GM19240 (cell line): ENCODE measurements at regions not wholly inside any gene's neighbourhood (a gene's known extent, or its start where the extent isn't known, plus 50 kb on each side); places are given as distances from the start of the nearest gene placed in this dataset.
"Not testable (repeated sequence)": the region's sequence is repeated elsewhere in the genome, so short reads cannot be mapped to it uniquely, and the experiment has no call there.

ENCODE experiments used
- DNase-seq: peaks from one replicate; pipeline ENCODE4 v3.0.0; 2011; ENCODE audit warnings: low spot score; ENCODE audit not compliant: insufficient read length

DNA sequence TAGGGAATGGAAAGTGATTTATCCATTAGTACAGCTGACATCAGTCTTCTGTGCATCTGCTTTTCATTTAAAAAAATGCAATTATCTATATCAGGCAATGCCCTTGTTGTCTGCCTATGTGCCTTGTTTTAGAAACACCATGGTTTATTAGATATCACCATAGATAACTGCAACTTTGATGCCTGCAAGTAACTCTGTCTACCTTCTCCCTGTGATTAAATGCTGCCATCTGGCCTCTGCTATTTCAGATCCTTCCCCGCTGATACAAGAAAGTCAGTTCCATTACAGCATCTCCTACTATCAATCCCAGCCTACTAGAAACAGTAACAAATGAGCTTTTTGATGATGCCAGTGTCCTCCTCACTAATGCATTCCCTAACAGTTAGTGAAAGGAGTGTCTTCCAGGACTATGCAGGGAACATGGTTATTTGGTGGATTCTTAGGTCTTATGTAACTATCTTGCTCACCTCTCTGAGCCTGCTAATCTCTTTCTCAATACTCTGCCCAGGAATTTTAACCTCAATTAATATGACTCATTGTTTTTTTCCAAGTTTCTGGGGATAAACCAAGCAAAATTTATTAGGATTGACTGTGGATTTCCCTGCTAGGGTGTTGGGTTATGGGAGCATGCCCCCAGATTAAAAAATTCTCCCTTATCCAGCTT, 444.9 kb downstream of the RAPGEF2 start:
- no peak for DNase-seq

DNA sequence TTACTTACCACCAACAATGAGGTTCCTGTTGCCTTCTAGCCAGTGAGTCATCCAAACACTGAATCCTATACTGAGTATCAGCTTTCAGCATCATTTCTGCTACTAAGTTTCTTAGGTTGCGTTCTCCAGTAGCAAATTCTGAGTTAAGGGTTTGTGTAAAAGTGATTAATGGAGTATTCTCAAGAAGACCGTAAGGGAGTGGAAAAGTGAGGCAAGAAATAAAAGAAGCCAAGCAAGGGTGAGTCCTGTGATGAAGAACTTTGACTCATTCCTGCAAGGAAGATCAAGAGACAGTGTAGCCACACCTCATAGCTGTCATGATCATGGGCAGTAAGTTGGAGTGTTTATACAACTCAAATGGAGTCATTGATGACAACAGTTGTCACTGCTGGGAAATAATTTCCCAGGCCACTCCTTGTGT, 446.2 kb downstream of the RAPGEF2 start:
- no peak for DNase-seq

DNA sequence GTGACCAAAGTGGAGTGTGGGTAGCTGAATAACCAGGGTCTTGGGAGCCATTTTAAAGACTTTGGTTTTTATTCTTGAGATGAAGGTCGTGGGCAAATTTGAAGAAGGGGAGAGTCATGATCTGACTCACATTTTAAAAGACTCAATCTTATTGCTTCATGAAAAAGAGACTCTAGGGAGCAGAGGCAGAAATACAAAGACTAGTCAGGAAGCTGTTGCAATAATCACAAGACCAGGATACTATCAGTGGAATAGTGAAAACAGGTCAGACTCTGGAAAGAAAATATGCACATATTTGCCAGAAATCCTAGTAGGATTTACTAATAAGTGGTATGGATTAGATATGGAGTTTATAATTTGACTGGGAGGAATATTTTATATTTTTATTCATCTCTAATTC, 448.4 kb downstream of the RAPGEF2 start:
- no peak for DNase-seq

DNA sequence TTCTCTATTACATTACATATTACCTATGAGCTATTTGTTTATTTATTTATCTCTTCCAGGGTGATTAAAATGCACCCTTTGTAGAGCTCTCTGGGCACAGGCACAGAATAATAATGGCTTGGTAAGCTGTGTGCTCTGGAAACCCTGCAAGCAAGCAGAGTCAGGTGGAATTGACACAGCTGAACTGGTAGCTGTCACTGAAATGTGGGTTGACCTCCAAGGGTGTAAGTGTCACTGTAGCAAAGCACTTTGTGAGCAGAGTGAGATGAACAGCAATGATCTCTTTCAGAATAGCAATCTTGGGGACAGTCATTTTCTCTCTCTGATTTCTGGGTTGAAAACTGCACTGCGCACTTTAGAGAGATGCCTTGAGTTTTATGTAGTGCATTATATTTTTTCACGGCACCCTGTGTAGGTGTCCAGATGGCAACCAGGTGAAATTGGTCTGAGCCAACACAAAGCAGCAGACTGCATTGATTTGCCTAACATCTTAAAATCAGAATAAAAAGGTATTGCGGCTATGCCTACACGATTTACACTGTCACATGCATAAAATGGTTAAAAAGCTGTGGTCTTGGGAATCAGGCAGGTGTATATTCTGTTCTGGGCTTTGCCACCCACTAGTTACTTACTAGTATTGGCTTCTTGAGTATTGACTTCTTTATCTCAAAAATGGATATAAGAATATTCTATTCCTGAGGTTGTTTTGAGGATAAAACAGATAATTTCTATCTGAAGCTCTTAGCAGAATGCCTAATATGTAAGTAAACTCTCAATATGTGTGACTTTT, 450.3 kb downstream of the RAPGEF2 start:
- DNase-seq = no peak

DNA sequence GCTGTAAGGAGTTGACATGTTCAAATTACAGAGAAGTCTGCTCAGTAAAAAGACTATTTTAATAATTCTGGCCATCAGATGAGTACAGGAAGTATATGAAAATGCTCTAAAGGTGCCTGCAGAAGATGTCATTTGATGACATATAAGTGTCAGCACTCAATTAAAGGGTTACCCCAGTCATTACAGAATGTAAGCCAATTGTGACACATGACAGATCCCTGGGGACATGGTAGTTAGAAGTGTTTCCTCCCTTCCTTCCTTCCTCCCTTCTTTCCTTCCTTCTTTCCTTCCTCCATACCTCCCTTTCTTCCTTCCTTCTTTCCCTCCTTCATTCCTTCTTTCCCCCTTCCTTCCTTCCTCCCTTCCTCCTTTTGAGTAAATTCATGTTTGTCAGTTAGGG, 453.0 kb downstream of the RAPGEF2 start:
- no peak for DNase-seq

DNA sequence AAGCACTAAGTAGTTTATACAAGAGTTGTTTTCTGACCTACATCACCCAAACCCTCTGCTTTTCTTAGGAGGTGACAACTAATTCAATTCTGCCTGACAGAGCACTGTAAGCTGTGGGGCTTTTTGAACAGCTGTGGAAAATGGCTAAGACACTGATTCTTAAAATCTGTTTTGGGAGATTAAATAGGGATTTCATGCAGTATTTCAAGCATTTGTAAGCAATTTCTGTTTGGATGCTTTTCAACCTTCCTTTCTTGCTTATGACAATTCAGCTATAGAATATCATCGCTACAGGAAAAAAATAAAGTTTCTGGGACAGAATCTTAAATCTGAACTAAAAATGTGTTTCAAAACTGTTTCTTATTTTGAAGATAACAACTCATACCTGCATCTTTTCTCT, 459.5 kb downstream of the RAPGEF2 start:
- DNase-seq = no peak

DNA sequence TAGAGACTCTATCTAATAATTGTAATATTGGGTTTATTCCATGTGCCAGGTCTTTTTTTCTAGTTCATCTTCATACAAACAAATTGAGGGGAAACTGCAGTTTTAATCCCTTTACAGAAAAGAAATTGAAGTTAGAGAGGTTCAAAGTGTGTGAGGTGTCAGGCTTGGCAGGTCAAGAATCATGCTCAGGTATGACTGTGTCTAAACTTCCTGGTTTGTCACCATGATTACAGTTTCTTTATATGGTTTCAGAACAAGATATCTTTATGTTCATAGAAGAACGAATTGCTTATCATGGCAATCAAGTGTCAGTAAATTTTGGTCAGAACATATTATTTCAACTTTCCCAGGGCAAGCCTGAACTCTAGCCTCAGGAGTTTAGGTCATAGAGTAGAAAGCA, 460.4 kb downstream of the RAPGEF2 start:
- no peak for DNase-seq

DNA sequence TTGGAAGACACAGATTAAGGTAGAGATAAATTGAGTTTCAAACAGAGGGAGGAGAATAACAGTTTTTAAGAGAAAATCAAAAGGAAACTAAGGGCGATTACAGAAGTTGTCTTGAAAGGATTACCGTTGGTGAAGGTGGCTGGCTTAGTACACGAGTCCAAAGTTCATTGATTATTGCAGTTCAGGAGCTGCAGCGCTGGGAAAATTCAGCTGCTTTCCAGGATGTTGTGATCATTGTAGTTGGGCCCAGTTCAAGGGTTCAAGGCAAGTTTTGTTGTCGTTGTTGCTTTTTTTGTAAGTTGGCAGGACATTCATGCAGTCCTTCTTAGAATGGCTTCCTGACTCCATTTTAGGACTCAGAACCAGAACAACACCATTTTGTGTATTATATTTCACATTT, 461.7 kb downstream of the RAPGEF2 start:
- no peak for DNase-seq

DNA sequence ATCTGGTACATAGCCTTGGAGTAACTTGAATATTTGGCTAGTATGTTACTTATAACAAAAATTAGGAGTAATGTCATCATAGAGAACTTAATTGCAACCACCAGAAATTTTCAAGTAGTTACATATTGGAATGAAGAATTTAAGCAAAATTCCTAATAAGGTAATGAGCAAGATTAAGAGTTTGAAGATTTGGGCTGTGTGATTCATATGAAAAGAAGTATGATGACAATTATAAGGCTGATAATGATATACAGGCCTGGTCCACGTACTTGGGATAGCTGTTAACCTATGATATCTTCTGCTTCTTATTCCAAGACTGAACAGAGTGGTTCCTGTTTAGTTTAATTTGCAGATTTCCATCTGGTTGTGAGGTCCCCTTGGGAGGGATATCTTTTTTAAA, 463.9 kb downstream of the RAPGEF2 start:
- no peak for DNase-seq

DNA sequence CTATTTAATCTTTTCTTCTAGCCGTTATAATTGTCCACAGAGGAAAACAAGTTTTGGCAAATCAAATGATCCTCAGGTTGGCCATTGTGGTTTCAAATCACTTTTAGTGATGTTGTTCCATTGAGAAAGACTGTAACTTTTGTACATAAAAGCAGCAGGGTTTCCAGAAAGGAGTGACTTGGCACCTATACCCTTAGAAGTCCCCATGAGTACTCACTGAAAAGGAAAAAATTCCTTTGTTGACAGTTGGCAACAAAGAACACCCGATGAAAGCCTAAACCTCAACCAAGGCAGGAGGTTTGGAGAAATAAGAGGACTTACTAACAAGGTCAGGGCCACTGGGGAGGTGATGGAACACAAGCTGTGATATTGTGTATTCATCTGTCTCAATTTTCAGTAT, 474.4 kb downstream of the RAPGEF2 start:
- DNase-seq = no peak

DNA sequence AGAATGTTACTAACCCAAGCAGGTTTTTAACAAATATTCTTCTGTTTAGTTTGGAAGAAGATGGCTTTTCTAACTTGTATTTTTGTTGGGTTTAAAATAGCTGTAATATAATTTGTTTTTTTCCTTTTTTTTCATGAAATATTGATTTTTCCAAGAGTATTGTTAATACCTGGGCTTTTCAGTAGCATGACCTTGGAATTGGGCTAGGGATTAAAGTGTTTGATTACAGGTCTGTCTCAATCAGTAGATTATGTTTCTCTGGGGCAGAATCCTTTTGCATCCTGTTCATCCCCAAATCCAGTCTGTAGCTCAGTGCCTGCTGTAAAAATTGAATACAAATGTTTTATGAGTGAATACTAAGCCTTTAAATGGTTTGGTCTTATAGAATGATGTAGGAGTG, 479.8 kb downstream of the RAPGEF2 start:
- no peak for DNase-seq

DNA sequence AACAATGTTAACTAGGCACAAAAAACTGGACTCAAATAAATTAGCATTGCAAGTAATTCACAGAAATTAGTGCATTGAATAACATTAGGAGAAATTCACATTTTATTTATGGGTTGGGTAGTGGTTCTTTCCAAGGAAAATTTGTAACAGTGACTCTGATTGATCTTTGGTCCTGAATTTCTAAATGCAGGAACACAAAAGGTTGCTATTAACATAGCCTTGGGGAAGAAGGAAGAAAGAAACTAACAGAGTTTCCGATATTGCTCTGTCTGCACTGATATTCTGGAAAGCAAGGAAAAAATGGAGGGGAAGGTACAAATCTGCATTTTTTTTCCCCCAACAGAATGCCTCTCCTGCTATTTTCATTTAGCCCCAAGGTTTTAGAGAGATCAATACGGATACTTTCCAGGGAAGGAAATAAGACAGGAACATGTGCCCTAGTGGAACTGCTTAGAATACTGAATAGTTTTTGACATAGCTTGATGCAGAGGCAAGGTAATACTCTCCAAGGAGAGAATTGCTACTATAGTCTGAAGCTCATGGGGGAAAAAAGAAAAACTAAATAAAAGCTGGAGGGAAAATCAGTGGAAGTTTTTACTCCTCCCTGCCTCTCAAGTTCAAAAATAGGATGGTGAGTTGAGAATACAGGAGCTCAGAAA, 490.1 kb downstream of the RAPGEF2 start:
- no peak for DNase-seq

DNA sequence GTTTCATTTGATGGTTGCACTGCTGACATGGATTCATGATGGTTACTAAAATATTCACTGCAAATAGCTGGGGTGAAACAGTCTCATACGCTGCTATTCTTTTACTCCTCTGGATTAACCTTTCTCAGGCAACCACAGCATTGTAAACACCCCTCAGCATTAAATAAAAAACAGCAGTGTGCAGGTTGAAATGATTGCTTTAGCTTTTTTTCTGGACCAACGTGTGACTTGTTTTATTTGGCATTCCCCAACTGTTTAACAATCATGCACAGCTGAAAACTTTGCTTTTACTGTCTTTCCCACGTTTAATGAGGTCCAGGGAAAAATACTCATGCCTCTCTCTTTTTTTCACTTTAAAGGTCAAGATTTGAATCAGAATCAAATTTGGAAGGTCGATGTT, 490.8 kb downstream of the RAPGEF2 start:
- no peak for DNase-seq

DNA sequence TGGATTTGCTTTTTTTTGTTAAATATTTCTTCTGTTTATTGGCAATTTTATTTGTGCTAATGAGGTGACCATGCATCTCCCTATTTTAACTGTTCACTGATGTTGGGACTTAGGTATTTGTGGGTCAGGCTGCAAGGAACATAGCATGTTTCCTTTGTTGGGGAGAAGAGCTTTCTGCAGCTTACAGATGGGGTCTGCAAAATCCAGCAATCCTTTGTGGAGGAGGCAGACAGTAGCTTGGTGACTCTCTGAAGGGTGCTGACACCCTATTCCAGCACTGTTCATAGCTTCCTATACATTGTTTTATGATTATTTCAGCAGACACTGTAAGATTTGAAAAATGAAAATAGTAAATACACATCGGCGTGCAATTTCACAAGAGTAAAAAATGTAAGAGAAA, 491.7 kb downstream of the RAPGEF2 start:
- DNase-seq = no peak

DNA sequence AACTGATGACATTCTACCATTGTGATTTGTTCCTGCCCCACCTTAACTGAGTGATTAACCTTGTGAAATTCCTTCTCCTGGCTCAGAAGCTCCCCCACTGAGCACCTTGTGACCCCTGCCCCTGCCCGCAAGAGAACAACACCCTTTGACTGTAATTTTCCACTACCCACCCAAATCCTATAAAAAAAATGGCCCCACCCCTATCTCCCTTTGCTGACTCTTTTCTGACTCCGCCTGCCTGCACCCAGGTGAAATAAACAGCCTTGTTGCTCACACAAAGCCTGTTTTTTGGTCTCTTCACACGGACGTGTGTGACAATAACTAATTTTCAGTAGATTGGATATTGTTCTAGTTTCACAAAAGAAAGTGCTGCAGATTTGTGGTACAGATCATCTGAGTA, 492.2 kb downstream of the RAPGEF2 start:
- not testable (repeated sequence) for DNase-seq

DNA sequence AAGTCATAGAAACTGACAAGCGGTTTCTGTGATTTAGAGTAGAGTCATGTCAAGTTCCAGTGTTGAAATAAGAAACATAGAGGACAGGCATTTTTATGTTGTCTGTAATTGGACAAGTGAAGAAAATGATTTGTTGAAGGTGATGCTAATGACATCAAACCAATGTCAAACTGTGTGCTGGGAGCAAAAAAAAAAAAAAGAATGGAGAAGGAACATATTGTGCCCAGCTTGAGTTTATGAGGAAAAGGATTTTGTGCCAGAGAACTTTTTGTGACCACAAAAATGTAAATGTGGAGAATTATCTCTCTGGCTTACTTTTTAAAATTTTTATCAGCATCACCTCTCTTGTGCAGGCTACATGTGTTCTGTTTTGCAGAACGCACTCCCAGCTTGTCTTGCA, 495.7 kb downstream of the RAPGEF2 start:
- DNase-seq = no peak

DNA sequence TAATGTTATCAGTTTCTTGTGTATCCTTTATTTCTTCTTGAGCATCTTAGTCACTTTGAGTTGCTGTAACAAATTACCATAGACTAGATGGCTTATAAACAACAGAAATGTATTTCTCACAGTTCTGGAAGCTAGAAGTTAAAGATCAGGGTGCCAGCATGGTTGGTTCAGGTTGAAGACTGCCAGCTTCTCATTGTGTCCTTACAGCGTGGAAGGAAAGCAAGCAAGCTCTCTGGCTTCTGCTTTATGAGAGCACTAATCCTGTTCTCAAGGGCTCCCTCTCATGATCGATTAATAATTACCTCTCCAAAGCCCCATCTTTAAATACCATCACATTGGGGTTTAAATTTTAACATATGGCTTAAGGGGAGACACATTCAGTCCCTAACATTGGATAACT, 497.2 kb downstream of the RAPGEF2 start:
- DNase-seq = no peak

DNA sequence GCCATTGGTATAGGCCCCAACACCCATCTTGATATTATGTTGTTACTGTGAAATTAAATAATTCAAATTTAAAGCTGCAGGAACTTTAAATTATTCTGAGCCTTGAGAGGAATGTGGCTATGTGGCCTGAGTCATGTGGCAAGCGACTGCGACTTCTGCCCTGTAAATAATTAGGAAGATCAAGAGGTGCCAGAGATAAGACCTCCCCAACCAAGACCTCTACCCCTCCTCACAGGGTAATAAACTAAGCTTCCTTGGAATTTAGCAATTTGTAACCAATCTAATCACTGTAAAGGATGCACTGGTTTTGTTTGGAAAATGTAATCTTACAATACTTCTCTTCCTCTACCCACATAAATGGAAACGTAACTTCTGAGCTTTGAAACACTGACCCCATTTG, 501.9 kb downstream of the RAPGEF2 start:
- DNase-seq = no peak

DNA sequence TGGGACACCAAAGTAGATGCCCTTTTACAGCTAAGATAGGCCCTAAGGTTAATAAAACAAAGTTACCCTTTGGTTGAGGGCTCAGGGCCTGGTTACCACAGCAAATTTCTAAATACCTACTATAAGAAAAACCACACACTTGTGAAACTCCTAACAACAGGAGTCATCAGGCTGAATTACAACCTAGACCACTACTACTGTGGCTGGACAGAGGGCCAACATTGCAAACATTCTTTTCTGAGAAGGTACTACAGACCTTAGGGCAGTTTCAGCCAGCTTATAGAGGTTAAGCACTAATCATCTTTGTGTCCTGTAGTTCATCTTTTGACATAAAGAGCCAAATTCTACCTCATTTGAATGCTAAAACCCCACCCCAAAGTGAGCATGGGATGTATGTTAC, 504.0 kb downstream of the RAPGEF2 start:
- DNase-seq = no peak

DNA sequence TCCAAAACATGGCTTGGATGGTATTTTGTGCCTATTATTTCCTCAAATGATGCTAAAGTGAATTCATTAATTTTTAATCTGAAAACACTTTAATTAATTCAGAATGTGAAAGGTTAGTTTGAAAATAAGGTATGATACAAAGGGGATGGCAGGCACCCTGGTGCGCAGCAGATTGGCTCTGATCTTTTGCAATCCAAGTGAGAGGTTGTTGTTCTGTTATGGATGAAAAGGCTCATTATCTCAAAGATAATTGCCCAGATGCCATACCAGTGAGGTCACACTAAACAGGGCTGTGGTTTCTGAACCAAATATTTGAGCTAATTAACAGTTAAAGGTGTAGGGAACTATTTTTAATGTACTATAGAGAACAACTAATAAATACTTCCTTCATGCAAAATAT, 504.9 kb downstream of the RAPGEF2 start:
- DNase-seq = no peak

DNA sequence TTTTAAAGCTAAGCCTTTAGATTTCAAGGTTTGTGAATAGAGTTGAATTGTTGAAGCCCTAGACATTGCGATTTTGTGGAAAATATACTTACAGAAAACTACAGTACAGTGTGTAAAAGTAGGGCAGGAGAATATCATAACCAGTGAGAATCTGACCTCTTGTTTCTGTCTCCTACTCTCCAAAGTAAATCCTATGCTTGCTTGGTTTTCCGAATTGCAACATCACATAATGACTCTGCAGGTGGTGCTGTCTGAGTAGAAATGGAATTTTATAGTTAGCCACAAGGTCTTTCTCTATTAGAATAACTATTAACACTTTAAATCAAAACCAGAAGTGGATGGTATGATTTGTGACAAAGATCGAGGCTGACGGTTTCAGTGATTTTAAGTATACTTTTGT, 505.6 kb downstream of the RAPGEF2 start:
- DNase-seq = no peak

DNA sequence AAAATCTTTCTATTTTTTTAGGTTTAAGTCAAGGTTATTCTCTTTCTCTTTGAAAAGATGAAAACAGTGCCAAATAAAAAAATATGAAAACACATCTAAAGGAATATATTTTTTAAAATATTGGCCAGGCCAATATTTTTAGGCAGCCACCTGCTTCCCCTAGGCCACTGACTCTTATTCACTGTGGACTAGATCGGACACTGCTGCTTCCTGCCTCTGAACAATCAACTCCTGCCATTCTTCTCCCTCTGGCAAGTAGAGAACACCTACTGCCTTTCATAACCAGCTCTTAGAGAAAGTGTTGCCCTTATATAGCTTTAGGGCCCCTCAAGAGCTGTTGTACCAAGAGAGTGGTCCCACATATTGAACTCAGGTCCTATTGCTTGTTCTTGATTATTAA, 529.2 kb downstream of the RAPGEF2 start:
- no peak for DNase-seq
